ENCODE measurements at regions not wholly inside any gene's neighbourhood (a gene's known extent, or its start where the extent isn't known, plus 50 kb on each side); places are given as distances from the start of the nearest gene placed in this dataset.
A peak's percentile ranks its signal among the peaks of the same experiment; 100 is the strongest.

GRCh38 chr21:38721055-38721454 is 84.7 kb upstream of the ETS2 start:
- Histone ChIP-seq H2AK5ac (ENCODE audit: low read length) (no peak overlapping the region), H3K4me3 (ENCODE audit: low read depth, low read length) (no peak overlapping the region), H3K79me1 (ENCODE audit: low read length) (no peaks in the 10 kb centered on the region), H2BK12ac (ENCODE audit: low read length) (no peak overlapping the region), H3K9ac (ENCODE audit: low read length) (no peak overlapping the region), H3K36me3 (ENCODE audit: control insufficient read depth in 1 of 2, insufficient read depth in 2 of 2, low read length in 2 of 2) (no peaks in the 10 kb centered on the region), H3K4ac (ENCODE audit: low read depth, low read length) (no peak overlapping the region), H3K79me2 (ENCODE audit: control insufficient read depth, insufficient read depth, low read length, poor library complexity) (no peaks in the 10 kb centered on the region), H3K4me1 (ENCODE audit: control insufficient read depth in 1 of 2, insufficient read depth in 2 of 2, low read length in 2 of 2) (peaks cover 2 to 3% of the 10 kb centered on the region in 2 experiments), H3K27me3 (ENCODE audit: insufficient read depth, low read length) (no peaks in the 10 kb centered on the region), H2BK120ac (ENCODE audit: insufficient read depth, low read length, poor library complexity) (no peak overlapping the region), H3K23ac (ENCODE audit: low read length) (no peak overlapping the region), H3K9me3 (ENCODE audit: insufficient read depth, low read depth, low read length) (no peaks in the 10 kb centered on the region), H3K4me2 (ENCODE audit: low read length) (no peak overlapping the region), H3K18ac (ENCODE audit: low read length) (no peak overlapping the region), H3K27ac (ENCODE audit: low read depth, low read length) (no peak overlapping the region), H3K14ac (ENCODE audit: low read length) (no peak overlapping the region), H2AFZ (ENCODE audit: insufficient read depth, low read length, poor library complexity) (no peak overlapping the region), H4K12ac (ENCODE audit: low read depth, low read length) (no peak overlapping the region), H4K91ac (ENCODE audit: low read depth, low read length) (no peak overlapping the region), H2BK5ac (ENCODE audit: low read depth, low read length, poor library complexity) (no peak overlapping the region), H4K8ac (ENCODE audit: low read depth, low read length) (no peak overlapping the region)
- no peak for DNase-seq
- no CpG with 5 or more reads among the region's 6 CpGs for WGBS (ENCODE audit: extremely low coverage, insufficient coverage, insufficient read length)

GRCh38 chr21:38721958-38722357 is 83.8 kb upstream of the ETS2 start:
- H2BK12ac ChIP-seq (ENCODE audit: low read length) = no peak overlapping the region
- no peaks in the 10 kb centered on the region for H3K27me3 ChIP-seq (ENCODE audit: insufficient read depth, low read length)
- H4K12ac ChIP-seq (ENCODE audit: low read depth, low read length) = no peak overlapping the region
- no peak overlapping the region for H3K4me3 ChIP-seq (ENCODE audit: low read depth, low read length)
- H3K4ac ChIP-seq (ENCODE audit: low read depth, low read length) = no peak overlapping the region
- H2AK5ac ChIP-seq (ENCODE audit: low read length) = no peak overlapping the region
- no peaks in the 10 kb centered on the region for H3K9me3 ChIP-seq (ENCODE audit: insufficient read depth, low read depth, low read length)
- H3K18ac ChIP-seq (ENCODE audit: low read length) = no peak overlapping the region
- no peaks in the 10 kb centered on the region for H3K79me1 ChIP-seq (ENCODE audit: low read length)
- no CpG with 5 or more reads among the region's 6 CpGs for WGBS (ENCODE audit: extremely low coverage, insufficient coverage, insufficient read length)
- no peak overlapping the region for H3K9ac ChIP-seq (ENCODE audit: low read length)
- H3K27ac ChIP-seq (ENCODE audit: low read depth, low read length) = no peak overlapping the region
- H2AFZ ChIP-seq (ENCODE audit: insufficient read depth, low read length, poor library complexity) = no peak overlapping the region
- peaks cover 2 to 3% of the 10 kb centered on the region in 2 experiments for H3K4me1 ChIP-seq (ENCODE audit: control insufficient read depth in 1 of 2, insufficient read depth in 2 of 2, low read length in 2 of 2)
- H2BK5ac ChIP-seq (ENCODE audit: low read depth, low read length, poor library complexity) = no peak overlapping the region
- no peaks in the 10 kb centered on the region for H3K79me2 ChIP-seq (ENCODE audit: control insufficient read depth, insufficient read depth, low read length, poor library complexity)
- H2BK120ac ChIP-seq (ENCODE audit: insufficient read depth, low read length, poor library complexity) = no peak overlapping the region
- H3K14ac ChIP-seq (ENCODE audit: low read length) = no peak overlapping the region
- no peaks in the 10 kb centered on the region for H3K36me3 ChIP-seq (ENCODE audit: control insufficient read depth in 1 of 2, insufficient read depth in 2 of 2, low read length in 2 of 2)
- H3K4me2 ChIP-seq (ENCODE audit: low read length) = no peak overlapping the region
- peak; percentile 37 to 53 for DNase-seq
- no peak overlapping the region for H3K23ac ChIP-seq (ENCODE audit: low read length)
- H4K91ac ChIP-seq (ENCODE audit: low read depth, low read length) = no peak overlapping the region
- no peak overlapping the region for H4K8ac ChIP-seq (ENCODE audit: low read depth, low read length)

GRCh38 chr21:38725196-38726157 is 80.3 kb upstream of the ETS2 start:
- no peaks in the 10 kb centered on the region for H3K79me2 ChIP-seq (ENCODE audit: control insufficient read depth, insufficient read depth, low read length, poor library complexity)
- no peak overlapping the region for H3K18ac ChIP-seq (ENCODE audit: low read length)
- no peak overlapping the region for H3K14ac ChIP-seq (ENCODE audit: low read length)
- H3K4me3 ChIP-seq (ENCODE audit: low read depth, low read length) = no peak overlapping the region
- DNase-seq = no peak
- no peaks in the 10 kb centered on the region for H3K27me3 ChIP-seq (ENCODE audit: insufficient read depth, low read length)
- H2AK5ac ChIP-seq (ENCODE audit: low read length) = no peak overlapping the region
- no peak overlapping the region for H3K9ac ChIP-seq (ENCODE audit: low read length)
- H3K4me2 ChIP-seq (ENCODE audit: low read length) = no peak overlapping the region
- WGBS (ENCODE audit: extremely low coverage, insufficient coverage, insufficient read length) = no CpG with 5 or more reads among the region's 5 CpGs
- H3K23ac ChIP-seq (ENCODE audit: low read length) = no peak overlapping the region
- no peak overlapping the region for H3K4ac ChIP-seq (ENCODE audit: low read depth, low read length)
- H3K36me3 ChIP-seq (ENCODE audit: control insufficient read depth in 1 of 2, insufficient read depth in 2 of 2, low read length in 2 of 2) = no peaks in the 10 kb centered on the region
- no peak overlapping the region for H2AFZ ChIP-seq (ENCODE audit: insufficient read depth, low read length, poor library complexity)
- H4K8ac ChIP-seq (ENCODE audit: low read depth, low read length) = no peak overlapping the region
- H3K79me1 ChIP-seq (ENCODE audit: low read length) = no peaks in the 10 kb centered on the region
- no peak overlapping the region for H3K27ac ChIP-seq (ENCODE audit: low read depth, low read length)
- no peaks in the 10 kb centered on the region for H3K9me3 ChIP-seq (ENCODE audit: insufficient read depth, low read depth, low read length)
- no peak overlapping the region for H4K12ac ChIP-seq (ENCODE audit: low read depth, low read length)
- no peak overlapping the region for H2BK12ac ChIP-seq (ENCODE audit: low read length)
- peaks cover 2 to 3% of the 10 kb centered on the region in 2 experiments for H3K4me1 ChIP-seq (ENCODE audit: control insufficient read depth in 1 of 2, insufficient read depth in 2 of 2, low read length in 2 of 2)
- no peak overlapping the region for H2BK120ac ChIP-seq (ENCODE audit: insufficient read depth, low read length, poor library complexity)
- H2BK5ac ChIP-seq (ENCODE audit: low read depth, low read length, poor library complexity) = no peak overlapping the region
- H4K91ac ChIP-seq (ENCODE audit: low read depth, low read length) = no peak overlapping the region

- H2BK120ac ChIP-seq (ENCODE audit: insufficient read depth, low read length, poor library complexity) = no peak overlapping the region
- no peak overlapping the region for H2AFZ ChIP-seq (ENCODE audit: insufficient read depth, low read length, poor library complexity)
- no peak overlapping the region for H3K18ac ChIP-seq (ENCODE audit: low read length)
- H3K36me3 ChIP-seq (ENCODE audit: control insufficient read depth in 1 of 2, insufficient read depth in 2 of 2, low read length in 2 of 2) = no peaks in the 10 kb centered on the region
- no peak overlapping the region for H3K23ac ChIP-seq (ENCODE audit: low read length)
- H3K27me3 ChIP-seq (ENCODE audit: insufficient read depth, low read length) = no peaks in the 10 kb centered on the region
- no peak overlapping the region for H3K9ac ChIP-seq (ENCODE audit: low read length)
- H3K14ac ChIP-seq (ENCODE audit: low read length) = no peak overlapping the region
- no peak overlapping the region for H3K27ac ChIP-seq (ENCODE audit: low read depth, low read length)
- H3K4me3 ChIP-seq (ENCODE audit: low read depth, low read length) = no peak overlapping the region
- H2AK5ac ChIP-seq (ENCODE audit: low read length) = no peak overlapping the region
- H3K4me2 ChIP-seq (ENCODE audit: low read length) = no peak overlapping the region
- DNase-seq = no peak
- H4K8ac ChIP-seq (ENCODE audit: low read depth, low read length) = no peak overlapping the region
- H4K12ac ChIP-seq (ENCODE audit: low read depth, low read length) = no peak overlapping the region
- H2BK12ac ChIP-seq (ENCODE audit: low read length) = no peak overlapping the region
- no peaks in the 10 kb centered on the region for H3K79me1 ChIP-seq (ENCODE audit: low read length)
- no peaks in the 10 kb centered on the region for H3K9me3 ChIP-seq (ENCODE audit: insufficient read depth, low read depth, low read length)
- no peak overlapping the region for H2BK5ac ChIP-seq (ENCODE audit: low read depth, low read length, poor library complexity)
- H4K91ac ChIP-seq (ENCODE audit: low read depth, low read length) = no peak overlapping the region
- no peak overlapping the region for H3K4ac ChIP-seq (ENCODE audit: low read depth, low read length)
- H3K4me1 ChIP-seq (ENCODE audit: control insufficient read depth in 1 of 2, insufficient read depth in 2 of 2, low read length in 2 of 2) = peaks cover 0 to 3% of the 10 kb centered on the region in 2 experiments
- H3K79me2 ChIP-seq (ENCODE audit: control insufficient read depth, insufficient read depth, low read length, poor library complexity) = no peaks in the 10 kb centered on the region
- no CpG with 5 or more reads among the region's 1 CpG for WGBS (ENCODE audit: extremely low coverage, insufficient coverage, insufficient read length)
Observed at GRCh38 chr21:38726482-38726881, 79.2 kb upstream of the ETS2 start.
